ENCODE measurements at regions not wholly inside any gene's neighbourhood (a gene's known extent, or its start where the extent isn't known, plus 50 kb on each side); places are given as distances from the start of the nearest gene placed in this dataset.
"Not testable (repeated sequence)": the region's sequence is repeated elsewhere in the genome, so short reads cannot be mapped to it uniquely, and the experiment has no call there.

- DNase-seq (ENCODE audit: low read depth) = no peak
These were observed 59.6 kb upstream of the MAN2A1 start for GRCh38 chr5:109630093-109630492.

- DNase-seq (ENCODE audit: low read depth) = no peak
These were observed 61.1 kb upstream of the MAN2A1 start for GRCh38 chr5:109628591-109628990.

- not testable (repeated sequence) for DNase-seq (ENCODE audit: low read depth)
These were observed 68.5 kb upstream of the MAN2A1 start for GRCh38 chr5:109621266-109621665.

- no peak for DNase-seq (ENCODE audit: low read depth)
These were observed 69.1 kb upstream of the MAN2A1 start for GRCh38 chr5:109620651-109621050.

- DNase-seq (ENCODE audit: low read depth) = no peak
These were observed 70.1 kb upstream of the MAN2A1 start for GRCh38 chr5:109619606-109620005.

GRCh38 chr5:109619021-109619460 lies 70.7 kb upstream of the MAN2A1 start:
- DNase-seq (ENCODE audit: low read depth) = no peak

- no peak for DNase-seq (ENCODE audit: low read depth)
These were observed 74.7 kb upstream of the MAN2A1 start for GRCh38 chr5:109614981-109615380.

- DNase-seq (ENCODE audit: low read depth) = no peak
These were observed 75.4 kb upstream of the MAN2A1 start for GRCh38 chr5:109614301-109614700.

GRCh38 chr5:109612278-109612905 lies 77.3 kb upstream of the MAN2A1 start:
- no peak for DNase-seq (ENCODE audit: low read depth)

- DNase-seq (ENCODE audit: low read depth) = no peak
These were observed 78.2 kb upstream of the MAN2A1 start for GRCh38 chr5:109611505-109611904.

- no peak for DNase-seq (ENCODE audit: low read depth)
These were observed 78.7 kb upstream of the MAN2A1 start for GRCh38 chr5:109611061-109611460.

GRCh38 chr5:109610581-109610980 lies 79.1 kb upstream of the MAN2A1 start:
- no peak for DNase-seq (ENCODE audit: low read depth)

- DNase-seq (ENCODE audit: low read depth) = no peak
These were observed 84.5 kb upstream of the MAN2A1 start for GRCh38 chr5:109605207-109605730.

- no peak for DNase-seq (ENCODE audit: low read depth)
These were observed 85.0 kb upstream of the MAN2A1 start for GRCh38 chr5:109604758-109605157.

GRCh38 chr5:109601736-109602135 lies 88.0 kb upstream of the MAN2A1 start:
- DNase-seq (ENCODE audit: low read depth) = no peak

GRCh38 chr5:109597893-109598292 lies 91.8 kb upstream of the MAN2A1 start:
- DNase-seq (ENCODE audit: low read depth) = no peak

GRCh38 chr5:109594217-109594616 lies 95.5 kb upstream of the MAN2A1 start:
- DNase-seq (ENCODE audit: low read depth) = no peak

- no peak for DNase-seq (ENCODE audit: low read depth)
These were observed 98.9 kb upstream of the MAN2A1 start for GRCh38 chr5:109590799-109591198.

- DNase-seq (ENCODE audit: low read depth) = no peak
These were observed 99.7 kb upstream of the MAN2A1 start for GRCh38 chr5:109589986-109590385.

GRCh38 chr5:109589239-109589638 lies 100.5 kb upstream of the MAN2A1 start:
- no peak for DNase-seq (ENCODE audit: low read depth)

- no peak for DNase-seq (ENCODE audit: low read depth)
These were observed 101.3 kb upstream of the MAN2A1 start for GRCh38 chr5:109588281-109589035.

- DNase-seq (ENCODE audit: low read depth) = no peak
These were observed 104.6 kb upstream of the MAN2A1 start for GRCh38 chr5:109584986-109585599.

GRCh38 chr5:109580225-109580624 lies 109.5 kb upstream of the MAN2A1 start:
- no peak for DNase-seq (ENCODE audit: low read depth)

Data from activated T-helper 1 cell treated with Interleukin-2 at 50 U/mL for 16 hours (primary cell).